HEK293 (cell line): ENCODE measurements at regions not wholly inside any gene's neighbourhood (a gene's known extent, or its start where the extent isn't known, plus 50 kb on each side); places are given as distances from the start of the nearest gene placed in this dataset.

ENCODE experiments used
- KLF1 ChIP-seq: fragments of 450-650 bp; formaldehyde crosslinking; IDR thresholded peaks from 2 replicates; pipeline ENCODE4 v1.5.1; 2016; ENCODE audit warnings: missing biosample characterization, missing genetic modification characterization
- ZNF596 ChIP-seq: fragments of 450-650 bp; IDR thresholded peaks from 2 replicates; pipeline ENCODE4 v1.5.0; 2018; ENCODE audit warnings: missing biosample characterization, mild to moderate bottlenecking, missing genetic modification characterization, moderate library complexity
- ZSCAN16 ChIP-seq: fragments of 450-650 bp; formaldehyde crosslinking; IDR thresholded peaks from 2 replicates; pipeline ENCODE4 v1.5.1; 2016; ENCODE audit warnings: missing biosample characterization, missing genetic modification characterization

- TF ChIP-seq ZSCAN16 (tag by site-specific recombination), result no peak
- no peak for TF ChIP-seq ZNF596
- TF ChIP-seq KLF1 (tag by site-specific recombination), result no peak
These were observed 551.4 kb downstream of the GLRX3 start for GRCh38 chr10:130687566-130687965.
